ENCODE measurements at regions not wholly inside any gene's neighbourhood (a gene's known extent, or its start where the extent isn't known, plus 50 kb on each side); places are given as distances from the start of the nearest gene placed in this dataset.

- no peak overlapping the region for H2BK5ac ChIP-seq (ENCODE audit: low read length)
- H3K4me1 ChIP-seq (ENCODE audit: control insufficient read depth, low read depth, low read length) = no peaks in the 10 kb centered on the region
- no peak overlapping the region for H2BK120ac ChIP-seq (ENCODE audit: low read depth, low read length)
- H3K56ac ChIP-seq (ENCODE audit: low read length) = no peak overlapping the region
- H3K4me3 ChIP-seq (ENCODE audit: low read length) = no peak overlapping the region
- H2AK5ac ChIP-seq (ENCODE audit: low read length) = no peak overlapping the region
- H3K23ac ChIP-seq (ENCODE audit: low read length) = no peak overlapping the region
- no peak overlapping the region for H2BK15ac ChIP-seq (replicated peaks; ENCODE audit: low read depth)
- no peaks in the 10 kb centered on the region for H3K36me3 ChIP-seq (ENCODE audit: control insufficient read depth, insufficient read depth, low read length)
- H3K4ac ChIP-seq (ENCODE audit: low read depth, low read length) = no peak overlapping the region
- no peak overlapping the region for H3K18ac ChIP-seq (ENCODE audit: low read length)
- no peak overlapping the region for H3K9ac ChIP-seq (ENCODE audit: low read length)
- H3K79me2 ChIP-seq (ENCODE audit: control insufficient read depth, insufficient read depth, low read length) = no peaks in the 10 kb centered on the region
- no CpG with 5 or more reads among the region's 1 CpG for WGBS (ENCODE audit: extremely low coverage, insufficient coverage, low lambda C conversion rate)
- DNase-seq = no peak
- no peak overlapping the region for H4K8ac ChIP-seq (ENCODE audit: low read depth, low read length)
- H4K5ac ChIP-seq (ENCODE audit: low read length) = no peak overlapping the region
- no peak overlapping the region for H3K27ac ChIP-seq (ENCODE audit: low read depth, low read length)
- no peaks in the 10 kb centered on the region for H3K79me1 ChIP-seq (ENCODE audit: low read length)
- no peaks in the 10 kb centered on the region for H3K27me3 ChIP-seq (ENCODE audit: insufficient read depth, low read length, poor library complexity)
- H3K4me2 ChIP-seq (ENCODE audit: low read length) = no peak overlapping the region
Observed at GRCh38 chr7:69436946-69437345, 161.3 kb upstream of the AUTS2 start.

GRCh38 chr7:69438584-69439412, 159.5 kb upstream of the AUTS2 start:
- no peak overlapping the region for H3K4me2 ChIP-seq (ENCODE audit: low read length)
- no peak overlapping the region for H3K4ac ChIP-seq (ENCODE audit: low read depth, low read length)
- no peak overlapping the region for H2BK5ac ChIP-seq (ENCODE audit: low read length)
- H3K79me1 ChIP-seq (ENCODE audit: low read length) = no peaks in the 10 kb centered on the region
- H3K4me1 ChIP-seq (ENCODE audit: control insufficient read depth, low read depth, low read length) = no peaks in the 10 kb centered on the region
- no peak overlapping the region for H2AK5ac ChIP-seq (ENCODE audit: low read length)
- no peak overlapping the region for H2BK15ac ChIP-seq (replicated peaks; ENCODE audit: low read depth)
- H2BK120ac ChIP-seq (ENCODE audit: low read depth, low read length) = no peak overlapping the region
- H3K4me3 ChIP-seq (ENCODE audit: low read length) = no peak overlapping the region
- H3K27me3 ChIP-seq (ENCODE audit: insufficient read depth, low read length, poor library complexity) = no peaks in the 10 kb centered on the region
- no peak overlapping the region for H3K56ac ChIP-seq (ENCODE audit: low read length)
- H3K18ac ChIP-seq (ENCODE audit: low read length) = no peak overlapping the region
- no peak overlapping the region for H3K9ac ChIP-seq (ENCODE audit: low read length)
- H3K79me2 ChIP-seq (ENCODE audit: control insufficient read depth, insufficient read depth, low read length) = no peaks in the 10 kb centered on the region
- H3K23ac ChIP-seq (ENCODE audit: low read length) = no peak overlapping the region
- DNase-seq = no peak
- no peak overlapping the region for H4K8ac ChIP-seq (ENCODE audit: low read depth, low read length)
- H3K36me3 ChIP-seq (ENCODE audit: control insufficient read depth, insufficient read depth, low read length) = no peaks in the 10 kb centered on the region
- no CpG with 5 or more reads among the region's 16 CpGs for WGBS (ENCODE audit: extremely low coverage, insufficient coverage, low lambda C conversion rate)
- H3K27ac ChIP-seq (ENCODE audit: low read depth, low read length) = no peak overlapping the region
- no peak overlapping the region for H4K5ac ChIP-seq (ENCODE audit: low read length)

- Histone ChIP-seq H3K36me3 (ENCODE audit: control insufficient read depth, insufficient read depth, low read length) (no peaks in the 10 kb centered on the region), H3K9ac (ENCODE audit: low read length) (no peak overlapping the region), H3K27ac (ENCODE audit: low read depth, low read length) (no peak overlapping the region), H2AK5ac (ENCODE audit: low read length) (no peak overlapping the region), H3K18ac (ENCODE audit: low read length) (no peak overlapping the region), H3K4me1 (ENCODE audit: control insufficient read depth, low read depth, low read length) (no peaks in the 10 kb centered on the region), H3K27me3 (ENCODE audit: insufficient read depth, low read length, poor library complexity) (no peaks in the 10 kb centered on the region), H3K23ac (ENCODE audit: low read length) (no peak overlapping the region), H3K4me3 (ENCODE audit: low read length) (no peak overlapping the region), H3K79me2 (ENCODE audit: control insufficient read depth, insufficient read depth, low read length) (no peaks in the 10 kb centered on the region), H4K8ac (ENCODE audit: low read depth, low read length) (no peak overlapping the region), H3K79me1 (ENCODE audit: low read length) (no peaks in the 10 kb centered on the region), H3K56ac (ENCODE audit: low read length) (no peak overlapping the region), H4K5ac (ENCODE audit: low read length) (no peak overlapping the region), H2BK5ac (ENCODE audit: low read length) (no peak overlapping the region), H3K4me2 (ENCODE audit: low read length) (no peak overlapping the region), H2BK15ac (replicated peaks; ENCODE audit: low read depth) (no peak overlapping the region), H3K4ac (ENCODE audit: low read depth, low read length) (no peak overlapping the region), H2BK120ac (ENCODE audit: low read depth, low read length) (no peak overlapping the region)
- WGBS (ENCODE audit: extremely low coverage, insufficient coverage, low lambda C conversion rate) = no CpG with 5 or more reads among the region's 1 CpG
- no peak for DNase-seq
Observed at GRCh38 chr7:69439636-69440325, 158.5 kb upstream of the AUTS2 start.

- Histone ChIP-seq H4K5ac (ENCODE audit: low read length) (no peak overlapping the region), H3K79me2 (ENCODE audit: control insufficient read depth, insufficient read depth, low read length) (no peaks in the 10 kb centered on the region), H4K8ac (ENCODE audit: low read depth, low read length) (no peak overlapping the region), H3K4ac (ENCODE audit: low read depth, low read length) (no peak overlapping the region), H3K27ac (ENCODE audit: low read depth, low read length) (no peak overlapping the region), H3K4me3 (ENCODE audit: low read length) (no peak overlapping the region), H3K79me1 (ENCODE audit: low read length) (no peaks in the 10 kb centered on the region), H3K4me2 (ENCODE audit: low read length) (no peak overlapping the region), H3K27me3 (ENCODE audit: insufficient read depth, low read length, poor library complexity) (no peaks in the 10 kb centered on the region), H2AK5ac (ENCODE audit: low read length) (no peak overlapping the region), H2BK5ac (ENCODE audit: low read length) (no peak overlapping the region), H2BK15ac (replicated peaks; ENCODE audit: low read depth) (no peak overlapping the region), H2BK120ac (ENCODE audit: low read depth, low read length) (no peak overlapping the region), H3K36me3 (ENCODE audit: control insufficient read depth, insufficient read depth, low read length) (no peaks in the 10 kb centered on the region), H3K4me1 (ENCODE audit: control insufficient read depth, low read depth, low read length) (no peaks in the 10 kb centered on the region), H3K56ac (ENCODE audit: low read length) (no peak overlapping the region), H3K23ac (ENCODE audit: low read length) (no peak overlapping the region), H3K18ac (ENCODE audit: low read length) (no peak overlapping the region), H3K9ac (ENCODE audit: low read length) (no peak overlapping the region)
- no peak for DNase-seq
- no CpG with 5 or more reads among the region's 2 CpGs for WGBS (ENCODE audit: extremely low coverage, insufficient coverage, low lambda C conversion rate)
Observed at GRCh38 chr7:69440976-69441375, 157.3 kb upstream of the AUTS2 start.

GRCh38 chr7:69443136-69443535, 155.1 kb upstream of the AUTS2 start:
- no peaks in the 10 kb centered on the region for H3K79me1 ChIP-seq (ENCODE audit: low read length)
- no peak overlapping the region for H3K23ac ChIP-seq (ENCODE audit: low read length)
- no peak overlapping the region for H3K27ac ChIP-seq (ENCODE audit: low read depth, low read length)
- H4K5ac ChIP-seq (ENCODE audit: low read length) = no peak overlapping the region
- DNase-seq = no peak
- no peak overlapping the region for H3K4ac ChIP-seq (ENCODE audit: low read depth, low read length)
- H3K36me3 ChIP-seq (ENCODE audit: control insufficient read depth, insufficient read depth, low read length) = no peaks in the 10 kb centered on the region
- H2BK5ac ChIP-seq (ENCODE audit: low read length) = no peak overlapping the region
- H2BK120ac ChIP-seq (ENCODE audit: low read depth, low read length) = no peak overlapping the region
- no CpG with 5 or more reads among the region's 2 CpGs for WGBS (ENCODE audit: extremely low coverage, insufficient coverage, low lambda C conversion rate)
- H3K27me3 ChIP-seq (ENCODE audit: insufficient read depth, low read length, poor library complexity) = no peaks in the 10 kb centered on the region
- no peak overlapping the region for H3K56ac ChIP-seq (ENCODE audit: low read length)
- no peak overlapping the region for H3K18ac ChIP-seq (ENCODE audit: low read length)
- H3K9ac ChIP-seq (ENCODE audit: low read length) = no peak overlapping the region
- H3K4me3 ChIP-seq (ENCODE audit: low read length) = no peak overlapping the region
- H4K8ac ChIP-seq (ENCODE audit: low read depth, low read length) = no peak overlapping the region
- H3K4me1 ChIP-seq (ENCODE audit: control insufficient read depth, low read depth, low read length) = no peaks in the 10 kb centered on the region
- no peak overlapping the region for H2AK5ac ChIP-seq (ENCODE audit: low read length)
- no peak overlapping the region for H3K4me2 ChIP-seq (ENCODE audit: low read length)
- no peaks in the 10 kb centered on the region for H3K79me2 ChIP-seq (ENCODE audit: control insufficient read depth, insufficient read depth, low read length)
- no peak overlapping the region for H2BK15ac ChIP-seq (replicated peaks; ENCODE audit: low read depth)
